Astrocyte (in vitro differentiated cells and primary cell): ENCODE measurements at regions not wholly inside any gene's neighbourhood (a gene's known extent, or its start where the extent isn't known, plus 50 kb on each side); places are given as distances from the start of the nearest gene placed in this dataset.

ENCODE experiments used
- DNase-seq: peaks from one replicate; pipeline ENCODE4 v3.0.0-alpha.2; 2010; ENCODE audit warnings: low read depth
- FAIRE-seq: peaks from 2 replicates; lab custom pipeline; 2011; peaks lifted over from hg19 to GRCh38; lab: Jason Lieb, UNC
- H2AFZ ChIP-seq: 2 replicates; pipeline ENCODE4 v1.6.0; 2012; ENCODE audit warnings: low read depth, low read length, inconsistent platforms
- H3K27ac ChIP-seq: 2 replicates; pipeline ENCODE4 v1.5.1; 2011; ENCODE audit warnings: low read depth, low read length, inconsistent platforms
- H3K27me3 ChIP-seq: 2 replicates; pipeline ENCODE4 v1.6.0; 2011; ENCODE audit warnings: low read length, inconsistent platforms; ENCODE audit not compliant: insufficient read depth
- H3K36me3 ChIP-seq: 2 replicates; pipeline ENCODE4 v1.5.1; 2011; ENCODE audit warnings: low read length, inconsistent platforms; ENCODE audit not compliant: insufficient read depth
- H3K4me1 ChIP-seq: 2 replicates; pipeline ENCODE4 v1.5.1; 2011; ENCODE audit warnings: low read length, inconsistent platforms; ENCODE audit not compliant: insufficient read depth
- H3K4me2 ChIP-seq: 2 replicates; pipeline ENCODE4 v1.6.0; 2012; ENCODE audit warnings: low read length, inconsistent platforms
- H3K4me3 ChIP-seq: 2 replicates; pipeline ENCODE4 v1.5.1; 2011; ENCODE audit warnings: low read depth, mild to moderate bottlenecking, low read length, inconsistent platforms; ENCODE audit not compliant: insufficient read depth
- H3K79me2 ChIP-seq: 2 replicates; pipeline ENCODE4 v1.6.0; 2012; ENCODE audit warnings: mild to moderate bottlenecking, low read length, inconsistent platforms; ENCODE audit not compliant: insufficient read depth
- H3K9ac ChIP-seq: 2 replicates; pipeline ENCODE4 v1.6.0; 2012; ENCODE audit warnings: mild to moderate bottlenecking, low read length, inconsistent platforms
- H3K9me3 ChIP-seq: 2 replicates; pipeline ENCODE4 v1.5.1; 2012; ENCODE audit warnings: low read depth, mild to moderate bottlenecking, low read length, inconsistent platforms; ENCODE audit not compliant: insufficient read depth
- H4K20me1 ChIP-seq: 2 replicates; pipeline ENCODE4 v1.6.0; 2012; ENCODE audit warnings: low read length, inconsistent platforms; ENCODE audit not compliant: insufficient read depth
- H3K27ac Mint-ChIP-seq: one replicate; pipeline ENCODE4 v1.8.0; 2021; ENCODE audit warnings: mild to moderate bottlenecking, mixed read lengths; ENCODE audit not compliant: unreplicated experiment
- H3K27me3 Mint-ChIP-seq: one replicate; pipeline ENCODE4 v1.8.0; 2021; ENCODE audit warnings: low read depth, mixed read lengths; ENCODE audit not compliant: unreplicated experiment
- H3K36me3 Mint-ChIP-seq: one replicate; pipeline ENCODE4 v1.8.0; 2021; ENCODE audit warnings: low read depth, mixed read lengths; ENCODE audit not compliant: unreplicated experiment
- H3K4me1 Mint-ChIP-seq: one replicate; pipeline ENCODE4 v1.8.0; 2021; ENCODE audit warnings: low read depth, mixed read lengths; ENCODE audit not compliant: unreplicated experiment
- H3K4me3 Mint-ChIP-seq: one replicate; pipeline ENCODE4 v1.8.0; 2021; ENCODE audit warnings: mild to moderate bottlenecking, moderate library complexity, mixed read lengths; ENCODE audit not compliant: unreplicated experiment
- H3K9me3 Mint-ChIP-seq: one replicate; pipeline ENCODE4 v1.8.0; 2021; ENCODE audit warnings: mild to moderate bottlenecking, mixed read lengths; ENCODE audit not compliant: unreplicated experiment
- EZH2 ChIP-seq: IDR thresholded peaks from 2 replicates; pipeline ENCODE4 v1.6.1; 2012; ENCODE audit warnings: mild to moderate bottlenecking, low read length, inconsistent platforms; ENCODE audit not compliant: insufficient read depth
- TF ChIP-seq, protein P1 (sequence below): IDR thresholded peaks from 2 replicates; pipeline ENCODE4 v1.5.1; 2011; ENCODE audit warnings: low read depth, mild to moderate bottlenecking, inconsistent platforms, low read length, moderate library complexity; ENCODE audit not compliant: insufficient read depth

DNA sequence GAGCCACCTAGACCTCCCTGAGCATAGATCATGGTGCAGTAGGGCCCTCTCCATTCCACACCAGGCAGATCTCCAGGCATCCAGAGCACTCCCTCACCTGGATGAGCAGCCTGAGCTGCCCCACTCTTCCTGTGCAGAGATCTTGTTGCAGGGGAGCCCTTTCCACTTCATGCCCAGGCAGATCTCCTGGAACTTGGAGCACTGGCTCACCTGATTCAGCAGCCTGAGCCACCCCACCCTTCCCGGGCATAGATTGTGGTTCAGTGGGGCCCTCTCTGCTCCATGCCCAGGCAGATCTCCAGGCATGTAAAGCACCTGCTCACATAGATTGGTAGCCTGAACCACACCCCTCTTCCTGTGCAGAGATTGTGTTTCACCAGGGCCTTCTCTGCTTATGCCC is 78.0 kb downstream of the SEC16B start:
- Mint-ChIP-seq H3K4me1 (no peaks in the 10 kb centered on the region), H3K27ac (no peak overlapping the region), H3K9me3 (peaks cover 12% of the 10 kb centered on the region), H3K27me3 (peaks cover 1% of the 10 kb centered on the region), H3K36me3 (no peaks in the 10 kb centered on the region), H3K4me3 (no peak overlapping the region)
- Histone ChIP-seq H3K4me2 (no peak overlapping the region), H2AFZ (no peak overlapping the region), H3K27ac (no peak overlapping the region), H3K27me3 (peaks cover 3% of the 10 kb centered on the region), H3K79me2 (no peaks in the 10 kb centered on the region), H4K20me1 (no peaks in the 10 kb centered on the region), H3K36me3 (no peaks in the 10 kb centered on the region), H3K9ac (no peak overlapping the region), H3K4me1 (no peaks in the 10 kb centered on the region), H3K4me3 (no peak overlapping the region), H3K9me3 (peaks cover 4% of the 10 kb centered on the region)
- DNase-seq (no peak), FAIRE-seq (no peak)
- no peak for TF ChIP-seq EZH2
- TF ChIP-seq, protein P1, sequence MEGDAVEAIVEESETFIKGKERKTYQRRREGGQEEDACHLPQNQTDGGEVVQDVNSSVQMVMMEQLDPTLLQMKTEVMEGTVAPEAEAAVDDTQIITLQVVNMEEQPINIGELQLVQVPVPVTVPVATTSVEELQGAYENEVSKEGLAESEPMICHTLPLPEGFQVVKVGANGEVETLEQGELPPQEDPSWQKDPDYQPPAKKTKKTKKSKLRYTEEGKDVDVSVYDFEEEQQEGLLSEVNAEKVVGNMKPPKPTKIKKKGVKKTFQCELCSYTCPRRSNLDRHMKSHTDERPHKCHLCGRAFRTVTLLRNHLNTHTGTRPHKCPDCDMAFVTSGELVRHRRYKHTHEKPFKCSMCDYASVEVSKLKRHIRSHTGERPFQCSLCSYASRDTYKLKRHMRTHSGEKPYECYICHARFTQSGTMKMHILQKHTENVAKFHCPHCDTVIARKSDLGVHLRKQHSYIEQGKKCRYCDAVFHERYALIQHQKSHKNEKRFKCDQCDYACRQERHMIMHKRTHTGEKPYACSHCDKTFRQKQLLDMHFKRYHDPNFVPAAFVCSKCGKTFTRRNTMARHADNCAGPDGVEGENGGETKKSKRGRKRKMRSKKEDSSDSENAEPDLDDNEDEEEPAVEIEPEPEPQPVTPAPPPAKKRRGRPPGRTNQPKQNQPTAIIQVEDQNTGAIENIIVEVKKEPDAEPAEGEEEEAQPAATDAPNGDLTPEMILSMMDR = no peak

DNA sequence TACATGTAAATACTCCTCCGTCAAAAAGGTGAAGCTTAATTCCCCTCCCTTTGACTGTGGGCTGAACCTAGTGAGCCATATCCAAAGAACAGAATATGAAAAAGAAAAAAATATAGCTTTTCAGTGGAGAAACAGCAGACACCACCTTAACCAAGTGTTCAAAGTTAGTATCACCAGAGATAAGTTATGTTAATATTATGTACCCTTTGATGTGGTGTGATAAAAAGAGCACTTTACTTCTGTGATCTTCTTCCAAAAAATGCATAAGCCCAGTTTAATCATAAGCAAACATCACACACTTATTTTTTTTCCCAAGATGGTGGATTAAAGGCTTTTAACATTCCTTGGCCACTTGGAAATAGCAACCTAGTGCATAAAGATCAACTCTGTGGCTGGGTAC is 79.4 kb downstream of the SEC16B start:
- Histone ChIP-seq H3K9me3 (peaks cover 4% of the 10 kb centered on the region), H3K4me1 (no peaks in the 10 kb centered on the region), H3K27me3 (no peaks in the 10 kb centered on the region), H3K27ac (no peak overlapping the region), H4K20me1 (no peaks in the 10 kb centered on the region), H3K4me2 (no peak overlapping the region), H3K36me3 (no peaks in the 10 kb centered on the region), H3K9ac (no peak overlapping the region), H2AFZ (no peak overlapping the region), H3K79me2 (no peaks in the 10 kb centered on the region), H3K4me3 (no peak overlapping the region)
- Mint-ChIP-seq H3K4me1 (no peaks in the 10 kb centered on the region), H3K27me3 (no peaks in the 10 kb centered on the region), H3K27ac (no peak overlapping the region), H3K9me3 (peaks cover 12% of the 10 kb centered on the region), H3K36me3 (no peaks in the 10 kb centered on the region), H3K4me3 (no peak overlapping the region)
- DNase-seq (no peak), FAIRE-seq (no peak)
- TF ChIP-seq, protein P1 = no peak
- no peak for TF ChIP-seq EZH2

DNA sequence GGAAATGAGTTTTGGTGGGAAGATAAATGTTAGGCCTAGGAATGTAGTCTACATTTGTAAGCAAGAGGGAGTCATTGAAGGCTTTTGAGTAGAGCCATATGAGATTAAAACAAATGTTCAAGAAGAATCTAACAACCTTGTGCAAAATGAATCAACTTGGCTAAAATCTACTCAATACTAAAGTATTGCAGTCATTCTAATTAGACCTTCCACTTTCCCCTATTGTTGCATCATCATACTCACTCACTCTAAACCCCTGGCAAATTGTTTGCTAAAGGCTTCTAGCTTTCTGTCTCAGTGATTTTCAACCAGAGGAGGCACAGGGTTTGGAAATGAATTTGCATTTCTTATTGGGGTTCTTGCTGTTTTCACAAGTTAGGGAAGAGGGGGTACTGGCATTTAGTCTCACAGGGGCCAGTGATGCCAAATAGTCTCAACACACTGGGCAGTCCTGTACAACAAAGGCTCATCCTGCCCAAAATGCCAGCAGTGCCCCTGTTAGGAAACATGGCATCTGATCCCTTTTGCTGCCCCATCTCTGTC is 85.3 kb downstream of the SEC16B start:
- Mint-ChIP-seq H3K9me3 (no peaks in the 10 kb centered on the region), H3K27ac (no peak overlapping the region), H3K27me3 (peaks cover 11% of the 10 kb centered on the region), H3K36me3 (no peaks in the 10 kb centered on the region), H3K4me1 (no peaks in the 10 kb centered on the region), H3K4me3 (no peak overlapping the region)
- no peak overlapping the region for H2AFZ ChIP-seq
- no peaks in the 10 kb centered on the region for H3K79me2 ChIP-seq
- no peaks in the 10 kb centered on the region for H3K9me3 ChIP-seq
- DNase-seq (no peak), FAIRE-seq (no peak)
- H3K4me1 ChIP-seq = no peaks in the 10 kb centered on the region
- TF ChIP-seq, protein P1 = no peak
- TF ChIP-seq EZH2 = no peak
- H3K27me3 ChIP-seq = peaks cover 2% of the 10 kb centered on the region
- H4K20me1 ChIP-seq = no peaks in the 10 kb centered on the region
- no peak overlapping the region for H3K4me2 ChIP-seq
- H3K9ac ChIP-seq = no peak overlapping the region
- no peaks in the 10 kb centered on the region for H3K36me3 ChIP-seq
- H3K27ac ChIP-seq = no peak overlapping the region
- H3K4me3 ChIP-seq = no peak overlapping the region
